Coronary artery (tissue), 2 donors: ENCODE measurements at regions not wholly inside any gene's neighbourhood (a gene's known extent, or its start where the extent isn't known, plus 50 kb on each side); places are given as distances from the start of the nearest gene placed in this dataset.
"Not testable (repeated sequence)": the region's sequence is repeated elsewhere in the genome, so short reads cannot be mapped to it uniquely, and the experiment has no call there.

Experiments used
- DNase-seq: peaks from one replicate; pipeline ENCODE4 v3.0.0-alpha.2; 2017; ENCODE audit warnings: low spot score
- H3K27ac ChIP-seq, 2 donors: fragments of 200-600 bp; sonication (generic); one replicate each; pipeline ENCODE4 v1.5.1; 2016 to 2019
- H3K4me3 ChIP-seq: fragments of 200-600 bp; sonication (generic); 2 replicates; pipeline ENCODE4 v1.5.1; 2016; ENCODE audit warnings: mild to moderate bottlenecking, moderate library complexity
- CTCF ChIP-seq: fragments of 200-600 bp; sonication (generic); IDR thresholded peaks from one replicate; pipeline ENCODE4 v1.5.1; 2019; ENCODE audit warnings: antibody characterized with exemption

DNA sequence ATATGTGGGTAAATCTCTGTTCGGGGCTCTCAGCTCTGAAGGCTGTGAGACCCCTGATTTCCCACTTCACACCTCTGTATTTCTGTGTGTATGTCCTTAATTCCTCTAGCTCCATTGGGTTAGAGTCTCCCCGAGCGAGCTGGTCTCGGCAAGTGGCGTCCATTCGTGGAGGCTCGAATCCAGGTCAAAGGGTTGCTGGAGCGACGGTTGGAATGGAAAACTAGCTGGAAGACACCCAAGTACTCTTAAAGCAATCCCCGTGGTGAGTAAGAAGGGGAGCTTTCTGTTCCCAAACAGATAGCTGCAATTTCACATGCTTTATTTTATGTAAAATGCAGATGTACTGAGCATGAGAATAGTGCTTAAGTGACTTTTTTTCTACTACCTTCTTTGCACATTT, 277.5 kb upstream of the SGCG start:
- no peak overlapping the region for H3K4me3 ChIP-seq
- no peak for TF ChIP-seq CTCF
- no peak for DNase-seq
- no peak overlapping the region for H3K27ac ChIP-seq

DNA sequence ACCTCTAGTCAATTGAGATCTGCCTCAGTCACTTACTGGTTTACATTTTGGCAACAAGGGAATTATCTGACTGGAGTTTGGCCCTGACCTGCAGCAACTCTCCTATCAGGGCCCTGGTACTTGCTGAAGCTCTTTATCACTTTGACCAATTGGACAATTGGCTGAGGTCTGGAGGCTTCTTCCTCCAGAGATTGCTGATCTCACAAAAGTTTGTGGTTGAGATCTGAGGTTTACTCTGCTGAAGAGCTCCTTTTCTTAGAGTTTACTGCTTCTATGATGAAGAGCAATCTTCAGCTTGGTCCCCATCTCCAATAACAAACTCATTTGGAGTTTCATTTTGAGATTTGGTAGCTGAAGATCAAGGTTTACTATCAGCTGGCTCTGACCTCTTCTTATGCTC, 276.9 kb upstream of the SGCG start:
- DNase-seq = no peak
- no peak for TF ChIP-seq CTCF

DNA sequence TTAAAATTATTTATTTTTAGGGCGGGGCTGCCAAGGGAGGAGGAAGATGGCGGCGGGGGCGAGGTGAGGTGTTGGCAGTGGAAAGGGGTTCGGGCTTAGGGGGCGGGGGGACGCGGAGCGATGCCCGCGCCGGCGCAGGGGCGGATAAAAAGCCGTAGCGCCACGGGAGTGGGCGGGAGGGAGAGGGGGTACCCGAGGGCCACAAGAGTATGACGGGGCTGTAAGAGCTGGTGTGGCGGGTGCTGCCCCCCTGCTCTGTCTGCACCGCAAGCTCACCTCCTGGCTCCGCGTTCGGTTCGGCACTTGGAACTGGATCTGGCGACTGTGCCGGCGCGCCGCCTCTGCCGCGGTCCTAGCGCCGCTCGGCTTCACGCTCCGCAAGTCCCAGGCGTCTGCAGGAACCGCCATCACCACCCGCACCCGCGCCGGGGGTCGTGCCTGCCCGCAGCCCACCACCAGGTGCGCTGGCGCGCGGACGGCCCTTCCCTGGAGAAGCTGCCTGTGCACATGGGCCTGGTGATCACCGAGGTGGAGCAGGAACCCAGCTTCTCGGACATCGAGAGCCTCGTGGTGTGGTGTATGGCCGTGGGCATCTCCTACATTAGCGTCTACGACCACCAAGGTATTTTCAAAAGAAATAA, 265.2 kb upstream of the SGCG start:
- no peak overlapping the region for H3K27ac ChIP-seq
- DNase-seq = no peak
- no peak for TF ChIP-seq CTCF
- H3K4me3 ChIP-seq = peak overlapping the region; percentile 89

More for the DNA sequence above, 276.9 kb upstream of the SGCG start:
- H3K4me3 ChIP-seq = no peak overlapping the region
- no peak overlapping the region for H3K27ac ChIP-seq

DNA sequence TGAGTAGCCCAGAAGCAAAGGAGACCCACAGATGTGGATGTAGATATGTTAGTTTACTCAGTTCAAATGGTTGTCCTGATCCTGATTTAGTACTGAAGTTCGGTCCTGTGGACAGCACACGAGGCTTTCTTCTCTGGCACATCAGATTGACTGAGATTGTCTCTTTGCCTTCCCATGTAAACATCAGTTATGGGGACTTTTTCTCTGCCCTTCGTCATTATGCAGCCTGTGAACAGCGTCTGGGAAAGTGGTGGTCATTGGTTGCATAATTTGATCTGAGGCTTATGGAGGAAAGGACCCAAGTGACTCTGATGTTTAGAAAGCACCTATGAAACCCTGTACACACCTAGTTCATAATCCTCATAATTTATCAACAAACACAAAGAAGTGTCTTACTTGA, 264.5 kb upstream of the SGCG start:
- H3K4me3 ChIP-seq = peak overlapping the region; percentile 89
- not testable (repeated sequence) for H3K27ac ChIP-seq

GRCh38 chr13:22925881-22926747, 254.7 kb upstream of the SGCG start:
- no peak for DNase-seq
- H3K27ac ChIP-seq = peak overlapping the region in 1 of 2 donors; percentile 56
- no peak for TF ChIP-seq CTCF
- H3K4me3 ChIP-seq = peak overlapping the region; percentile 70

More for the DNA sequence above, 264.5 kb upstream of the SGCG start:
- not testable (repeated sequence) for DNase-seq

GRCh38 chr13:22926748-22927400, 253.9 kb upstream of the SGCG start:
- TF ChIP-seq CTCF = no peak
- Histone ChIP-seq H3K27ac (peak overlapping the region in 1 of 2 donors; percentile 56), H3K4me3 (peak overlapping the region; percentile 70)
- DNase-seq = no peak

GRCh38 chr13:22927845-22928244, 252.9 kb upstream of the SGCG start:
- H3K4me3 ChIP-seq, DNase-seq, H3K27ac ChIP-seq: not testable (repeated sequence)
